ENCODE measurements at regions not wholly inside any gene's neighbourhood (a gene's known extent, or its start where the extent isn't known, plus 50 kb on each side); places are given as distances from the start of the nearest gene placed in this dataset.
A peak's percentile ranks its signal among the peaks of the same experiment; 100 is the strongest.

DNA sequence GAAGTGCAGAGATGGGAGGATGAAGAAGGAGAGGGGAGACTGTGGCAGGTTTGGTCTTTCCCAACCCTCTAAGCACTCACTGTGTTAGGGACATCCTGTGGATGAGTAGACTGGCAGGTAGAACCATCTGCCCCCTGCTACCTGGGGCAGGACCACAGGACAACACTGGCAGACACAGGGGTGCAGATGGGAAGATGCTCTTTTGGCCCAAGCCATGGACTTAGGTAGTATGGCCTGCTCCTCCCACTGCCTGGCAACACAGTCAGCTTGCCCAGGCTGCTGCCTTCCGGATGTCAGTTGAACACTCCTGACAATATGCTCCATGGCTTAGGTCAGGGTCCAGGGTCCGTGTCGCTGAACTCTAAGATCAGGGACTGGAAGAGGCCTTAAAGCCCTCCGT, 140.7 kb upstream of the NAV2 start:
- Mint-ChIP-seq H3K4me1 (ENCODE audit: low read depth) (no peaks in the 10 kb centered on the region), H3K36me3 (ENCODE audit: low read depth) (no peaks in the 10 kb centered on the region), H3K27me3 (peaks cover 10% of the 10 kb centered on the region), H3K9me3 (no peaks in the 10 kb centered on the region), H3K4me3 (no peak overlapping the region), H3K27ac (no peak overlapping the region)
- no peak for DNase-seq

DNA sequence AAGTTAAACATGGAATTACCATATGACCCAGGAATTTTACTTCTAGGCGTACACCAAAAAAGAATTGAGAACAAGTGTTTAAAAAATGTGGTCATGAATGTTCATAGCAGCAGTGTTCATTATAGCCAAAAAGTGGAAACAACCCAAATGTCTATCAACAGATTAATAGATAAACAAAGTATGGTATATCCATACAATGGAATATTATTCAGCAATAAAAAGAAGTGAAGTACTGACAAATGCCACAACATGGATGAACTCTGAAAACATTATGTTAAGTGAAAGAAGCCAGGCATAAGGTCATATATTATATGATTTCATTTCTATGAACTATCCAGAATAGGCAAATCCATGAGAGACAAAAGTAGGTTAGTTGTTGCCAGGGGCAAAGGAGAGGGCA, 141.7 kb upstream of the NAV2 start:
- no peak for DNase-seq
- no peaks in the 10 kb centered on the region for H3K4me1 Mint-ChIP-seq (ENCODE audit: low read depth)
- no peaks in the 10 kb centered on the region for H3K9me3 Mint-ChIP-seq
- H3K4me3 Mint-ChIP-seq, result no peak overlapping the region
- peaks cover 10% of the 10 kb centered on the region for H3K27me3 Mint-ChIP-seq
- no peaks in the 10 kb centered on the region for H3K36me3 Mint-ChIP-seq (ENCODE audit: low read depth)
- H3K27ac Mint-ChIP-seq, result no peak overlapping the region

DNA sequence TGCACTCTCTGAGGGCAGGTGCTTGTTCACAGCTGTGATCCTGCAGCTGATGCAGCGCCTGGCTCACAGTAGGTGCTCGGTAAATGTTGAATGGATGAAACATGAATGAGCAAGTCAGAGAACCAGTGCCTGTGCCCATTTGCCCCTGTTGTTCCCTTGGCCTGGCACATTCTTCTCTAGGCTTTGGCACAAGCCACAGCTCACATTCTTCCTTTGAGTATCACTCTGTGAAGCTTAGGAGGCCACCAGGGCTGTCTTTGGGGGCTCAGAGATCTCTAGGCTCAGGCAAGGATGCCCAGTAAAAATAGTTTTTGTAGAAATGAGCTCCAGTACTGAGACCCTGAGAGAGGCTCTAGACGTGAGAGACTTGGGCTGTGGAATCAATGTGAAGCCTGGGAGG, 144.6 kb upstream of the NAV2 start:
- Mint-ChIP-seq H3K4me3 (no peak overlapping the region), H3K27me3 (peaks cover 19% of the 10 kb centered on the region), H3K4me1 (ENCODE audit: low read depth) (no peaks in the 10 kb centered on the region), H3K27ac (no peak overlapping the region), H3K36me3 (ENCODE audit: low read depth) (no peaks in the 10 kb centered on the region), H3K9me3 (no peaks in the 10 kb centered on the region)
- DNase-seq, result no peak

DNA sequence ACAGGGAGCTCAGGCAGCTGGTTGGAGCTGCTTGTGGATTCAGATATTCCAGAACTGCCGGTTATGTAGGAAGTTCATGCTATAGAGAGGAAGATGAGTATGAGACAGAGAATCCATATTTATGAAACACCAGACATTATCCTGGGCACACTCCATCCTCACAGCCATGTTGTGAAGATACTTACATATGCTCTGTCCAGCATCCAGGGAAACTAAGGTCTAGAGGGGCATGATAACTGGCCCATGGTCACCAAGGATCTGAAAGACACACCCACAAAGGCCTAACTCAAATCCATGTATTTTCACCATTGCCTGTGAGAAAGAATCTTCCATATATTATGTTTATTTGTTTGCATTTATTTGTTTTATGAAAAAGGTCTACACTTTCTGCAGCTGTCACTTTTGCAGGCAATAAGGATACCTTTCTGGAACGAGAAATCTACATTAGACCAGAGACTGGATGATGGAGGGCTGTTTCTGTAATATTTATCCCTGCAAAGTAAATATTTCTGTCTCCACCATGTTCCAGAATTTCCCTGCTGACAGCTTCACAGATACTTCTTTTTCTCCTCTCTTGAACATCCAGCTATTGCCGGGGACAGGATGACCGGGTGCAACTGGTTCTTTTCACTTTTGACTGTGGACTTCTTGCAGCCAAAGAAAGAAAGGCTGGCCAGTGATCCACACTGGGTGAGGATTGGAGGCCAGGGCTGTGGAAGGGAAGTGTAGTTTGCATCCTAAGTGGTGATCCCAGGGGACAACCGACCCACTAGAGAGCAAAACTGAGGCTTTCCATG, 145.9 kb upstream of the NAV2 start:
- Mint-ChIP-seq H3K4me1 (ENCODE audit: low read depth) (no peaks in the 10 kb centered on the region), H3K27ac (no peak overlapping the region), H3K36me3 (ENCODE audit: low read depth) (no peaks in the 10 kb centered on the region), H3K9me3 (no peaks in the 10 kb centered on the region), H3K27me3 (peaks cover 26% of the 10 kb centered on the region), H3K4me3 (no peak overlapping the region)
- no peak for DNase-seq

DNA sequence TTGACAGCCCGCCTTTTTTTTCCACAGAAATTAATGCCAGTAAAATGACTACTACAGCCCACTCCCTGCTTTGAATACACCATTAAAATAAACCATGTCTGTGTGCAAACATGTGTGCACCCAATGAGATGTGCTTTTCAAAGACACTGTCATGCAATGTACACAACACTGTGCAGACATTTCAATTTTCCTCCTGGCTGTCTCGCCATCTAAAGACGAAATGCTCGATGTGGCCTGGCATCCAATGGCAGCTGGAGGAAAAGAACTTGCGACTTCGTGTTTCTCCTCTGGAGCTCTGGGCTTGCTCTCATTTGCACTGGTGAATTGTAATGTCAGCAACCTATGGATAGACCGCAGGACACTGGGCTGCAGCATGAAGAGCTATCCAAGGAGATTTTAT, 147.0 kb upstream of the NAV2 start:
- H3K4me3 Mint-ChIP-seq, result no peak overlapping the region
- peaks cover 23% of the 10 kb centered on the region for H3K27me3 Mint-ChIP-seq
- no peak for DNase-seq
- H3K27ac Mint-ChIP-seq, result no peak overlapping the region
- H3K4me1 Mint-ChIP-seq (ENCODE audit: low read depth), result no peaks in the 10 kb centered on the region
- no peaks in the 10 kb centered on the region for H3K36me3 Mint-ChIP-seq (ENCODE audit: low read depth)
- no peaks in the 10 kb centered on the region for H3K9me3 Mint-ChIP-seq

DNA sequence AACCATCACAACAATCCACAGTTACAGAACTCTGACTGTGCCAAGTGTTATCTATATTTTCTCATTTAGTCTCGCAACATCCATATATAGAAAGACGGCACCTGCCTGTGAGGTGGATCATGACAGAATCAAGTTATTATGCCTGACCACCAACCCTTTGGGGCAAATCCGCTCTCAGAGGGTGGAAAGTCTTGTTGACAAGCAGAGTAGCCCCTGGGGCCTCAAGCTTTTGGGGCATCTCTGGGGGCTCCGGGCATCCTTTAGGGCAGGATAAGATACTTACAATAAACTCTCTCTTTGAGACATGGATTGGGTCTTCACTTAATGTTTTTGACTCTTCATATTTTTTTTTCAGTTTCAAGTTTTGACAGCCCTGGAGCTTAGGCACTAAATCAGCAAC, 150.5 kb upstream of the NAV2 start:
- Mint-ChIP-seq H3K9me3 (no peaks in the 10 kb centered on the region), H3K36me3 (ENCODE audit: low read depth) (no peaks in the 10 kb centered on the region), H3K27me3 (peaks cover 34% of the 10 kb centered on the region), H3K4me3 (no peak overlapping the region), H3K4me1 (ENCODE audit: low read depth) (no peaks in the 10 kb centered on the region), H3K27ac (no peak overlapping the region)
- DNase-seq, result no peak

DNA sequence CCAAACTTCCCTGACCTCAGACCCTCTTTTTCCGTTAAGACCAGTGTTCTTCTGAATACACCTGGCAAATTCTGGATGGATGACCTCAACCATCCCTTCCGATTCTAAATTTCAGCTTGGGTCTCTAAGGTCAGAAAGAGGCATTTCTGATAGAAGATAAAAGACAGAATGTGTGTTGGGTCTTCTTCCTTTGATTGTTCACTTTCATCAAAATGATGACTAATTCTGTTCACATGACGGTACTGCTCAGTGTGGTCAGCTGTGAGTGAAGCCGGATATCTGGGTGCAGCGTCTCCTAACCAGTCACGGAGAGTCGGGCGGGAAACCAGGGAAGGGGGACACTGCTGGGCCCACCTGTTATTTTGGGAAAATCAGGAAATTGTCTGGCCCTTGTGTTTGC, 151.6 kb upstream of the NAV2 start:
- Mint-ChIP-seq H3K9me3 (no peaks in the 10 kb centered on the region), H3K4me1 (ENCODE audit: low read depth) (no peaks in the 10 kb centered on the region), H3K27me3 (peaks cover 35% of the 10 kb centered on the region), H3K36me3 (ENCODE audit: low read depth) (no peaks in the 10 kb centered on the region), H3K27ac (no peak overlapping the region), H3K4me3 (no peak overlapping the region)
- DNase-seq, result no peak

DNA sequence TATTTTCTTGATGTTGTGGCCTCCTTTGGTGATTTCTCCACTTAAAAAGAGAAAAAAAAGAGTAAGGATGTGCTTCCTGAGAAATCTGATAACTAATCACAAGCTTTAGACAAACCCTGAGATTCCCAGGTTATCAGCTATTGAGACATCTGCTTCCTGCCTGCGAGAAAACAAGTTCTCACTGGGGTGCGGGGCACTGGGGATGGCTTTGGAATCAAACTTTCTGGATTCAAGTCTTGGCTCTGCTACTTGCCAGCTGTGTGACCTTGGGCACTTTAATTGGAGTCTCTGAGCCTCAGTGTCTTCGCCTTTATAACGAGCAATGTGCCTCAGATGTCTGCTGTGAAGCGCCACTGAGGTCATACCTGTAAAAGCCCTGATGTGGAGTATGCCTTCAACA, 152.5 kb upstream of the NAV2 start:
- no peak overlapping the region for H3K27ac Mint-ChIP-seq
- no peaks in the 10 kb centered on the region for H3K4me1 Mint-ChIP-seq (ENCODE audit: low read depth)
- no peak for DNase-seq
- H3K27me3 Mint-ChIP-seq, result peaks cover 35% of the 10 kb centered on the region
- H3K4me3 Mint-ChIP-seq, result no peak overlapping the region
- H3K9me3 Mint-ChIP-seq, result no peaks in the 10 kb centered on the region
- H3K36me3 Mint-ChIP-seq (ENCODE audit: low read depth), result no peaks in the 10 kb centered on the region

DNA sequence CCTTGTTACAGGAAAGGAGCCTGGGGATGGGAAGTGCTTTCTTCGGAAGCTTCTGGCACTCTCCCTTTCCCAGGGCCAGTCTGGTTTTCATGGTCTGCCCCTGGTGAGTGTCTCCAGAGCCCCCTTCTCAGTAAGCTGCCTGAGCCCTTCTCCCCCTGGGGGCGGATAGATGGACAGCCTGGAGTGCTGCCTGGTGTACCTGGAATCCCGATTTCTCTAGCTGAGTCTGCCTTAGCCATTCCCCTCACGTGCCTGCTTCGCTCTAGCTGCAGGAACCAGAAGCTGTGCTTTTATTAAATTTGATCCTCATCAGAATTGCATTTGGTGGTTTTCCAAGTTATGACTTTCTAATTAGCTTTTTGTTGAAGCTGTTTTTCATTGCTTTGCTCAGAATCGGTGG, 152.9 kb upstream of the NAV2 start:
- H3K27ac Mint-ChIP-seq, result no peak overlapping the region
- peaks cover 33% of the 10 kb centered on the region for H3K27me3 Mint-ChIP-seq
- DNase-seq, result no peak
- H3K9me3 Mint-ChIP-seq, result no peaks in the 10 kb centered on the region
- no peaks in the 10 kb centered on the region for H3K36me3 Mint-ChIP-seq (ENCODE audit: low read depth)
- H3K4me3 Mint-ChIP-seq, result no peak overlapping the region
- no peaks in the 10 kb centered on the region for H3K4me1 Mint-ChIP-seq (ENCODE audit: low read depth)

DNA sequence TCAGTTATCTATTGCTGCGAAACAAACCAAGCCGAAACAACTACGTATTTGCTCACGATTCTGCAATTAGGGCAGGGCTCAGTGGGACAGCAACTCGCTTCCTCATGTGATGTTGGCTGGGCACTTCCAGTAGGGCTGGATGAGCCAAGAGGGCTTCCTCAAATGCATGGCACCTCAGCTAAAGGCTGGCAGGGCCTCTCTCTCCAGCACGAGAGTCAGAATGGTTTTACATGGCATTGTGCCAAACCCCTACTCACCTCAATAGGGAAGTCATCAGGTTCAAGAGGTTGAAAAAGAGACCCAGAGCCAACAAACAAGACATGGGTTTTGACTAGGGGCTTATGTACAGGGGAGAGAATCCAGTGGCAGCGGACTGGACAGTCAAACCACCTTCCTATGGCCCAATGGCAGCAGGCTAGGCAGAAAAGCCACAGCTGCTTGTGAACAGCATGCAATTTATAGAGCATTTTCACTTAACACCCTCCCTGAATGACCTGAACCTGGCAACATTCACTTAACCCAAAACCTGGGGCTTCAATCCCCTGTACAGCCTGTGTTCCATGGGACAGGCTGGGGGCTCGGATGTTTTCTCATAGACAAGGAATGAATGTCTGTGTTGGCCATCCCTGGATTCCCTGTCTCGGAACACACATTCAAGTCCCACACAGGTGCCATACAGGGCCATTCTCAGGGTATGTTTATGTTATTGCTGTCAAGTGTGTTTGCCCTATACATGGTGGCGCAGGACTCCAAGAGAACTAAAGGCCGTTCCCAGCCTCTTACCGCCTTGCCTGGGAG, 154.2 kb upstream of the NAV2 start:
- H3K36me3 Mint-ChIP-seq (ENCODE audit: low read depth), result no peaks in the 10 kb centered on the region
- no peak for DNase-seq
- no peaks in the 10 kb centered on the region for H3K4me1 Mint-ChIP-seq (ENCODE audit: low read depth)
- H3K27me3 Mint-ChIP-seq, result peaks cover 36% of the 10 kb centered on the region
- H3K27ac Mint-ChIP-seq, result no peak overlapping the region
- H3K4me3 Mint-ChIP-seq, result no peak overlapping the region
- no peaks in the 10 kb centered on the region for H3K9me3 Mint-ChIP-seq

DNA sequence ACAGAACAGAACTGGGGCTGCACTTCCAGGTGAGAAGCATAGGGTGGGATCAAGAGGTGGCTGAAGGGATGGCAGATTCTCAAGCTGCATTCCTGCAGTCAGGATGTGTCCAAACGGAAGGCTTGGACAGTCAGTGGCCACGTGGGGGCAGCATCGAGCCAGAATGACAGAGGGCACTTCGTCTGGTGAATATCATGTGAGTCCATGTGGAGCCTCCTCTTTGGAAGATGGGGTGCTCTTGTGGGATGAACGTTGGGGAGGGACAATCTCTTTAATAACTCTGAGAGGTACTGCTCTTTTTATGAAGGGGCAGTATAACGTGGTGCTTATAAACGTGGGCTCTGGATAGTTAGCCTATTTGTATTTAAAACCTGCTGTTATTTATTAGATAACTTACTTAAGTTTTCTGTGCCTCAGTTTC, 154.9 kb upstream of the NAV2 start:
- Mint-ChIP-seq H3K4me1 (ENCODE audit: low read depth) (no peaks in the 10 kb centered on the region), H3K27me3 (peaks cover 32% of the 10 kb centered on the region), H3K27ac (no peak overlapping the region), H3K9me3 (no peaks in the 10 kb centered on the region), H3K36me3 (ENCODE audit: low read depth) (no peaks in the 10 kb centered on the region), H3K4me3 (no peak overlapping the region)
- peak; percentile 74 for DNase-seq

DNA sequence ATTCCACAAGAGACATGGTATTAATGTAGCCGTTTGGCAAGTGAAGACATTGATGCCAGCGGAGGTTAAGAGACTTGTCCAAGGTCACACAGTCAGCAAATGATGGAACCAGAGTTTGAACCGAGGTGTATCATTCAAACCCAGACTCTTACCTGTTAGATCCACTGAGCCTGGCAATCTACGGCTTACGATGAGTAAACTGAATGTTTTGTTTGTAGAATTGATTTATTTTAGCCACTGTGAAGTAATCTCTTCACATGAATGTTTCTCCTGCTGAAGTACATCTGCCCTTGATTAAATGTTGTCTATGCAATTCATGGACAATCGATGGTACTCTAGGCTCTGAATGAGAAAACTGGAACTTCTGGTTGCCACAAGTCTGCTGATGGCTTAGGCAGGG, 155.5 kb upstream of the NAV2 start:
- Mint-ChIP-seq H3K27ac (no peak overlapping the region), H3K4me3 (no peak overlapping the region), H3K36me3 (ENCODE audit: low read depth) (no peaks in the 10 kb centered on the region), H3K9me3 (no peaks in the 10 kb centered on the region), H3K4me1 (ENCODE audit: low read depth) (no peaks in the 10 kb centered on the region), H3K27me3 (peaks cover 35% of the 10 kb centered on the region)
- DNase-seq, result no peak

DNA sequence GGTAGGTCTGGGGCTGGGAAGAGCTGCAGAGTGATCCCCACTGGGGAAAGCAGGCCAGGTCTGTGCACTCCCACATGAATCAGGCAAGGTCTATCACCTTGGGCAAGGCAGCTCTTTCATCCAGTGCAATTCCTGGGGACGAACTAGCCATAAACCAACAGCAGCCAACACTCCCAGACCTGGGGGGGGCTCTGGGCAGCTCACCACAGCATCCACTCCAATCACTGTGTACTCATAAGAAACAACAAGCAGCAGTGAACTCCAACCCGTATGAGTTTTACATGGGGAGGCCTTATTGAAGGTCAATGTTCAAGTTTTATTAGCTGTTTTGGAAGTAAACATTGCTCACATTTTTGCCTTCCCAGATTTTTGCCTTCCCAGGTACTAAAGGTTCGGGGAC, 157.4 kb upstream of the NAV2 start:
- no peaks in the 10 kb centered on the region for H3K4me1 Mint-ChIP-seq (ENCODE audit: low read depth)
- no peak overlapping the region for H3K27ac Mint-ChIP-seq

DNA sequence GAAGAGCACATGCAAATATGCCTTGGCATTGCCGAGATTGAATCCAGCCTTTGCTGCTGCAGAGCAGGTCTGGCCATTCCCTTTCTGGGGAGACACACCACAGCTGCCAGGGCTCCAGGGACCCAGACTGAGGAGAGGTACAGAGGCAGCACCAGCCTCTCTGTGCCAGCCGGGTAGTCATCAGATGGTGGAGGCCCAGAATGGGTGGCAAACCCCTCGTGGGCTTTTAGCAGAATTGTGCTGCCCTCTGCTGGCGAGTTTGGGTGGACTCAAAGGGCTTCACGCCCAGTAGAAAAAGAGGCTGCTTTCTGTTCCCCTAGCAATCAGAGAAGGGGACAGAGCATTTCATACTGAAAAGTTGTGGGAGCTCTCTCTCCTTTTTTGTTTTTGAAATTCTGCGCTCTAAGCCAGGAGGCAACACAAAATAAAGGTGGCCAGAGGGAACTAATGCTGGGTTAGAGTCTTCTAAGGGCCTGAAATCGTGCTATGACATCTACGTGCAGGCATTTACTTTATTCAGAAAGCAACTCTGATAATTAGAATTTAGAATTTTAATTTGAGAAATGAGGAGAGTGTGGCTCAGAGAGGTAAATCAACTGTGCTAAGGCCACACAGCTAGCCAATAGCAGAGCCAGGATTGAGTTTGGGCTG, 158.8 kb upstream of the NAV2 start:
- no peaks in the 10 kb centered on the region for H3K4me1 Mint-ChIP-seq (ENCODE audit: low read depth)
- peak; percentile 81 for DNase-seq
- no peaks in the 10 kb centered on the region for H3K9me3 Mint-ChIP-seq
- no peak overlapping the region for H3K27ac Mint-ChIP-seq
- H3K27me3 Mint-ChIP-seq, result peaks cover 27% of the 10 kb centered on the region
- no peaks in the 10 kb centered on the region for H3K36me3 Mint-ChIP-seq (ENCODE audit: low read depth)
- no peak overlapping the region for H3K4me3 Mint-ChIP-seq

More for the DNA sequence above, 157.4 kb upstream of the NAV2 start:
- no peaks in the 10 kb centered on the region for H3K36me3 Mint-ChIP-seq (ENCODE audit: low read depth)
- H3K27me3 Mint-ChIP-seq, result peaks cover 33% of the 10 kb centered on the region
- DNase-seq, result no peak
- H3K9me3 Mint-ChIP-seq, result no peaks in the 10 kb centered on the region
- H3K4me3 Mint-ChIP-seq, result no peak overlapping the region
